A673 (cell line): ENCODE measurements at regions not wholly inside any gene's neighbourhood (a gene's known extent, or its start where the extent isn't known, plus 50 kb on each side); places are given as distances from the start of the nearest gene placed in this dataset.

Experiments used
- BruUV-seq: library from RNA; stranded (reverse); fragments of 400-500 nt; replicated peaks from 2 replicates; lab custom pipeline; 2021; lab: Mats Ljungman, UMichigan
- CTCF ChIA-PET: fragments of 300-600 bp; sonication (Branson Sonifier 250); formaldehyde crosslinking; loops from one replicate; lab custom pipeline; 2022; ENCODE audit warnings: antibody characterized with exemption; lab: Charles Lee
- POLR2A ChIA-PET: fragments of 300-600 bp; sonication (Branson Sonifier 250); formaldehyde crosslinking; loops from one replicate; lab custom pipeline; 2022; ENCODE audit warnings: antibody characterized with exemption; ENCODE audit not compliant: low non-redundant PET; lab: Charles Lee
- DNase-seq: peaks from one replicate; pipeline ENCODE4 v3.0.0-alpha.2; 2015; ENCODE audit warnings: low spot score
- H3K27ac ChIP-seq: fragments of 200-600 bp; sonication (generic); 2 replicates; pipeline ENCODE4 v1.5.1; 2016; ENCODE audit warnings: mixed run types, low read depth, mild to moderate bottlenecking, mixed read lengths, antibody characterized with exemption, low read length; ENCODE audit not compliant: poor library complexity, severe bottlenecking
- H3K27me3 ChIP-seq: fragments of 200-600 bp; sonication (generic); replicated peaks from 2 replicates; pipeline ENCODE4 v1.6.1; 2017; ENCODE audit warnings: mixed run types, low read depth, mild to moderate bottlenecking, mixed read lengths, antibody characterized with exemption, low read length; ENCODE audit not compliant: insufficient read depth, poor library complexity
- H3K36me3 ChIP-seq: fragments of 200-600 bp; sonication (generic); 2 replicates; pipeline ENCODE4 v1.6.1; 2016; ENCODE audit warnings: mixed run types, mild to moderate bottlenecking, mixed read lengths, antibody characterized with exemption, low read length; ENCODE audit not compliant: insufficient read depth, poor library complexity, severe bottlenecking
- H3K4me1 ChIP-seq: fragments of 200-600 bp; sonication (generic); 2 replicates; pipeline ENCODE4 v1.6.1; 2017; ENCODE audit warnings: mixed run types, mild to moderate bottlenecking, mixed read lengths, antibody characterized with exemption, low read length; ENCODE audit not compliant: insufficient read depth, poor library complexity, severe bottlenecking
- H3K4me3 ChIP-seq: fragments of 200-600 bp; sonication (generic); 2 replicates; pipeline ENCODE4 v1.5.1; 2016; ENCODE audit warnings: low read depth, mixed run types, mild to moderate bottlenecking, mixed read lengths, low read length; ENCODE audit not compliant: poor library complexity, severe bottlenecking
- H3K9me3 ChIP-seq: fragments of 200-600 bp; sonication (generic); 2 replicates; pipeline ENCODE4 v1.6.1; 2016; ENCODE audit warnings: mixed run types, low read depth, mild to moderate bottlenecking, mixed read lengths, antibody characterized with exemption, low read length; ENCODE audit not compliant: poor library complexity, severe bottlenecking
- CTCF ChIP-seq: fragments of 300-800, 200-600 bp; sonication (generic); conservative IDR thresholded peaks from 2 replicates; pipeline ENCODE4 v1.5.1; 2017; ENCODE audit warnings: low read depth, mild to moderate bottlenecking, antibody characterized with exemption, low read length, moderate library complexity, mixed read lengths
- EZH2 ChIP-seq: fragments of 200-600 bp; sonication (generic); IDR thresholded peaks from 2 replicates; pipeline ENCODE4 v1.6.1; 2017; ENCODE audit warnings: borderline replicate concordance, low read depth, mild to moderate bottlenecking, mixed read lengths, antibody characterized with exemption, low read length; ENCODE audit not compliant: poor library complexity, severe bottlenecking
- intact Hi-C: fragments of 100-400 bp; cut with micrococcal nuclease; formaldehyde crosslinking; loops from one replicate; pipeline ENCODE4 v1.10.0; 2022; ENCODE audit not compliant: unreplicated experiment

GRCh38 chr3:5349343-5349742 is 161.8 kb downstream of the EDEM1 start:
- POLR2A ChIA-PET = no interaction called here
- no peak for TF ChIP-seq EZH2
- TF ChIP-seq CTCF = no peak

GRCh38 chr3:5357089-5357488 is 169.6 kb downstream of the EDEM1 start:
- no TSS peak for BruUV-seq
- H3K4me3 ChIP-seq = no peak overlapping the region
- ChIA-PET CTCF (no interaction called here), POLR2A (no interaction called here)
- no peaks in the 10 kb centered on the region for H3K36me3 ChIP-seq
- DNase-seq = no peak
- no peak overlapping the region for H3K27ac ChIP-seq
- H3K4me1 ChIP-seq = no peaks in the 10 kb centered on the region
- peaks cover 3% of the 10 kb centered on the region for H3K9me3 ChIP-seq
- no peak for TF ChIP-seq EZH2
- no peak for TF ChIP-seq CTCF
- no peaks in the 10 kb centered on the region for H3K27me3 ChIP-seq
- intact Hi-C loops = no loop called here

More at GRCh38 chr3:5349343-5349742, 161.8 kb downstream of the EDEM1 start:
- Histone ChIP-seq H3K9me3 (no peaks in the 10 kb centered on the region), H3K36me3 (no peaks in the 10 kb centered on the region), H3K27me3 (no peaks in the 10 kb centered on the region), H3K4me3 (no peak overlapping the region), H3K27ac (no peak overlapping the region), H3K4me1 (no peaks in the 10 kb centered on the region)
- CTCF ChIA-PET = no interaction called here
- intact Hi-C loops = no loop called here
- no peak for DNase-seq
- BruUV-seq = no TSS peak

- ChIA-PET CTCF (no interaction called here), POLR2A (no interaction called here)
- no peak for DNase-seq
- Histone ChIP-seq H3K4me3 (no peak overlapping the region), H3K27me3 (no peaks in the 10 kb centered on the region), H3K27ac (no peak overlapping the region), H3K9me3 (peaks cover 3% of the 10 kb centered on the region), H3K4me1 (no peaks in the 10 kb centered on the region), H3K36me3 (no peaks in the 10 kb centered on the region)
- TF ChIP-seq CTCF (no peak), EZH2 (no peak)
- no TSS peak for BruUV-seq
- intact Hi-C loops = no loop called here
Measured at GRCh38 chr3:5358911-5359310, 171.4 kb downstream of the EDEM1 start.
